ENCODE measurements at regions not wholly inside any gene's neighbourhood (a gene's known extent, or its start where the extent isn't known, plus 50 kb on each side); places are given as distances from the start of the nearest gene placed in this dataset.

GRCh38 chr5:99025298-99026045, 96.7 kb upstream of the CHD1 start:
- DNase-seq (peak in 2 of 3 donors; percentile 35 to 62), ATAC-seq (peak; percentile 87 to 92 (median 88))
- H3K4me1 ChIP-seq = peaks cover 0 to 29% (median 12%) of the 10 kb centered on the region in 4 donors
- WGBS (ENCODE audit: insufficient coverage, low coverage, low lambda C conversion rate, missing lambda C conversion rate) = 22% methylated on average over 5 of the region's 5 CpGs
- H3K9me3 ChIP-seq = no peaks in the 10 kb centered on the region
- no peaks in the 10 kb centered on the region for H3K36me3 ChIP-seq
- intact Hi-C loops (cut with DNase I) = no loop called here
- H3K27ac ChIP-seq = peak overlapping the region; percentile 52 to 78 (median 56)
- H3K27me3 ChIP-seq = no peaks in the 10 kb centered on the region
- TF ChIP-seq POLR2A (IDR thresholded peaks at IDR 0.05) (no peak), CTCF (IDR thresholded peaks at IDR 0.05) (no peak)
- no peak overlapping the region for H3K4me3 ChIP-seq

GRCh38 chr5:99023330-99023729, 94.5 kb upstream of the CHD1 start:
- WGBS (ENCODE audit: insufficient coverage, low coverage, low lambda C conversion rate, missing lambda C conversion rate) = 70% methylated on average over 3 of the region's 3 CpGs
- intact Hi-C loops (cut with DNase I) = no loop called here

GRCh38 chr5:99022250-99022649, 93.4 kb upstream of the CHD1 start:
- no peak overlapping the region for H3K27ac ChIP-seq
- H3K4me3 ChIP-seq = no peak overlapping the region
- ATAC-seq = no peak
- H3K36me3 ChIP-seq = no peaks in the 10 kb centered on the region
- DNase-seq = no peak
- peaks cover 0 to 38% (median 12%) of the 10 kb centered on the region in 4 donors for H3K4me1 ChIP-seq
- no peaks in the 10 kb centered on the region for H3K27me3 ChIP-seq
- no peaks in the 10 kb centered on the region for H3K9me3 ChIP-seq
- intact Hi-C loops (cut with DNase I) = no loop called here
- TF ChIP-seq CTCF (IDR thresholded peaks at IDR 0.05) = no peak
- TF ChIP-seq POLR2A (IDR thresholded peaks at IDR 0.05) = no peak

More at GRCh38 chr5:99023330-99023729, 94.5 kb upstream of the CHD1 start:
- Histone ChIP-seq H3K27me3 (no peaks in the 10 kb centered on the region), H3K9me3 (no peaks in the 10 kb centered on the region), H3K36me3 (no peaks in the 10 kb centered on the region), H3K27ac (no peak overlapping the region), H3K4me3 (no peak overlapping the region), H3K4me1 (peaks cover 0 to 38% (median 12%) of the 10 kb centered on the region in 4 donors)
- ATAC-seq (no peak), DNase-seq (no peak)
- TF ChIP-seq POLR2A (IDR thresholded peaks at IDR 0.05) = no peak
- no peak for TF ChIP-seq CTCF (IDR thresholded peaks at IDR 0.05)

- no peak overlapping the region for H3K27ac ChIP-seq
- intact Hi-C loops (cut with DNase I) = no loop called here
Measured at GRCh38 chr5:99020698-99021048, 91.9 kb upstream of the CHD1 start.

More at GRCh38 chr5:99020698-99021048, 91.9 kb upstream of the CHD1 start:
- DNase-seq (no peak), ATAC-seq (peak in 3 of 4 donors; percentile 20 to 57 (median 54))
- Histone ChIP-seq H3K4me1 (peaks cover 0 to 23% (median 5%) of the 10 kb centered on the region in 4 donors), H3K36me3 (no peaks in the 10 kb centered on the region), H3K9me3 (no peaks in the 10 kb centered on the region), H3K4me3 (no peak overlapping the region), H3K27me3 (no peaks in the 10 kb centered on the region)
- no peak for TF ChIP-seq CTCF (IDR thresholded peaks at IDR 0.05)
- no peak for TF ChIP-seq POLR2A (IDR thresholded peaks at IDR 0.05)
